ENCODE measurements at regions not wholly inside any gene's neighbourhood (a gene's known extent, or its start where the extent isn't known, plus 50 kb on each side); places are given as distances from the start of the nearest gene placed in this dataset.

DNA sequence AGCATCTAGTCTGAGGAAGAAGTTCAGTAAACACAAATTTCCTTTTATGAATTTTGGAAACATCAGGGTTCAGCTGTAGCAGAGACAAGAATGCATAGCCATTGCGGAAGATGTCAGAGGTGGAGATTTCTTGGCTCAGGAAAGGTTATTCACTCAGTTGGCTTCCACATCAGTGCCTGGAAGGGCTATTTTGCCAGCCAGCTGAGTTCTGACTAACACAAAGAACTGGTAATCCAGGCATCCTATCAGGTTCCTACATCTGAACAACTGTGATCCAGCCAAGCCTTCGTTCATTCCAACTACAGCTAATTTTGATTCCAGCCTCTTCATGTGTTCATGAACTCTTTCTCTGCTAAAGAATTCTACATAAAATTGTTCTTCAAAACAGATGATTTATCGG is 965.6 kb downstream of the XPNPEP1 start:
- TF ChIP-seq EZH2 (IDR thresholded peaks at IDR 0.05; ENCODE audit: borderline replicate concordance, low read length) = no peak
- TF ChIP-seq, protein P1, sequence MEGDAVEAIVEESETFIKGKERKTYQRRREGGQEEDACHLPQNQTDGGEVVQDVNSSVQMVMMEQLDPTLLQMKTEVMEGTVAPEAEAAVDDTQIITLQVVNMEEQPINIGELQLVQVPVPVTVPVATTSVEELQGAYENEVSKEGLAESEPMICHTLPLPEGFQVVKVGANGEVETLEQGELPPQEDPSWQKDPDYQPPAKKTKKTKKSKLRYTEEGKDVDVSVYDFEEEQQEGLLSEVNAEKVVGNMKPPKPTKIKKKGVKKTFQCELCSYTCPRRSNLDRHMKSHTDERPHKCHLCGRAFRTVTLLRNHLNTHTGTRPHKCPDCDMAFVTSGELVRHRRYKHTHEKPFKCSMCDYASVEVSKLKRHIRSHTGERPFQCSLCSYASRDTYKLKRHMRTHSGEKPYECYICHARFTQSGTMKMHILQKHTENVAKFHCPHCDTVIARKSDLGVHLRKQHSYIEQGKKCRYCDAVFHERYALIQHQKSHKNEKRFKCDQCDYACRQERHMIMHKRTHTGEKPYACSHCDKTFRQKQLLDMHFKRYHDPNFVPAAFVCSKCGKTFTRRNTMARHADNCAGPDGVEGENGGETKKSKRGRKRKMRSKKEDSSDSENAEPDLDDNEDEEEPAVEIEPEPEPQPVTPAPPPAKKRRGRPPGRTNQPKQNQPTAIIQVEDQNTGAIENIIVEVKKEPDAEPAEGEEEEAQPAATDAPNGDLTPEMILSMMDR (conservative IDR thresholded peaks at IDR 0.05 in 1 of 2, IDR thresholded peaks at IDR 0.05 in 1 of 2; ENCODE audit: extremely low read depth in 1 of 2, insufficient read depth in 1 of 2, low read depth in 1 of 2, low read length in 2 of 2) = no peak
